B cell (primary cell): ENCODE measurements at regions not wholly inside any gene's neighbourhood (a gene's known extent, or its start where the extent isn't known, plus 50 kb on each side); places are given as distances from the start of the nearest gene placed in this dataset.

Source experiments
- ATAC-seq: fragments of 200-7000 bp; cut with Tn5 transposase; one replicate; pipeline ENCODE4 v1.10.0; 2021; ENCODE audit warnings: low read depth, mild to moderate bottlenecking, moderate number of reproducible peaks, moderate library complexity
- CTCF ChIA-PET: fragments of 350-600 bp; sonication (Branson Sonifier 250); formaldehyde crosslinking; loops from one replicate; lab custom pipeline; 2021; ENCODE audit warnings: antibody characterized with exemption, inconsistent platforms; lab: Charles Lee
- POLR2A ChIA-PET: fragments of 350-600 bp; sonication (Branson Sonifier 250); formaldehyde crosslinking; loops from one replicate; lab custom pipeline; 2021; ENCODE audit warnings: antibody characterized with exemption; lab: Charles Lee
- DNase-seq: peaks from one replicate; pipeline ENCODE4 v3.0.0; 2013
- H2AFZ ChIP-seq: 2 replicates; pipeline ENCODE4 v1.6.1; 2012; ENCODE audit warnings: mild to moderate bottlenecking, low read depth, low read length; ENCODE audit not compliant: insufficient read depth, poor library complexity, severe bottlenecking
- H3K27ac ChIP-seq, 2 donors: 1 replicate in 1 of 2; 2 replicates in 1 of 2; pipeline ENCODE4 v1.5.1; 2012 to 2013; ENCODE audit warnings: low read length in 2 of 2, mild to moderate bottlenecking in 2 of 2, moderate library complexity in 1 of 2
- H3K27me3 ChIP-seq, 4 experiments: fragments of 200-600 bp in 1 of 4; sonication (generic) in 1 of 4; replicated peaks in 1 of 4; 1 replicate in 2 of 4; 2 replicates in 2 of 4; pipeline versions ENCODE4 v1.6.1 to v1.7.0; 2013 to 2016; ENCODE audit warnings: low read length in 3 of 4, mild to moderate bottlenecking in 2 of 4, mixed read lengths in 1 of 4, moderate library complexity in 1 of 4; ENCODE audit not compliant: insufficient read depth in 4 of 4, control insufficient read depth in 3 of 4; ENCODE audit errors: control extremely low read depth in 1 of 4
- H3K36me3 ChIP-seq, 2 experiments: replicated peaks in 1 of 2; 1 replicate in 1 of 2; 2 replicates in 1 of 2; pipeline versions ENCODE4 v1.6.1 to v1.7.1; 2013; ENCODE audit warnings: low read length in 1 of 2; ENCODE audit not compliant: insufficient read depth in 2 of 2, control insufficient read depth in 1 of 2; ENCODE audit errors: control extremely low read depth in 1 of 2, extremely low read depth in 1 of 2
- H3K4me1 ChIP-seq, 2 donors: fragments of 200-600 bp in 1 of 2; sonication (generic) in 1 of 2; 1 replicate in 1 of 2; 2 replicates in 1 of 2; pipeline versions ENCODE4 v1.5.1 to v1.6.1; 2013 to 2017; ENCODE audit warnings: low read length in 2 of 2; ENCODE audit not compliant: control insufficient read depth in 2 of 2, insufficient read depth in 2 of 2
- H3K4me2 ChIP-seq: replicated peaks from 2 replicates; pipeline ENCODE3; 2012; ENCODE audit warnings: mild to moderate bottlenecking, low read depth, low read length; ENCODE audit not compliant: poor library complexity, severe bottlenecking
- H3K4me3 ChIP-seq, 5 experiments: fragments of 200-600 bp in 1 of 5; sonication (generic) in 1 of 5; 1 replicate in 3 of 5; 2 replicates in 2 of 5; pipeline versions ENCODE4 v1.5.1 to v1.7.0; 2011 to 2016; ENCODE audit warnings: low read length in 4 of 5, mild to moderate bottlenecking in 4 of 5, low read depth in 2 of 5, control low read depth in 1 of 5, moderate library complexity in 1 of 5; ENCODE audit not compliant: insufficient read depth in 1 of 5; ENCODE audit errors: control extremely low read depth in 1 of 5, extremely low read depth in 1 of 5
- H3K79me2 ChIP-seq: fragments of 200-600 bp; sonication (generic); one replicate; pipeline ENCODE4 v1.6.0; 2016; ENCODE audit warnings: low read length; ENCODE audit not compliant: control insufficient read depth, insufficient read depth
- H3K9ac ChIP-seq: fragments of 200-600 bp; sonication (generic); 2 replicates; pipeline ENCODE4 v1.6.1; 2017; ENCODE audit warnings: mild to moderate bottlenecking, low read length, moderate library complexity
- H3K9me3 ChIP-seq, 3 donors: one replicate each; pipeline versions ENCODE4 v1.6.1 to v1.7.1; 2013; ENCODE audit warnings: low read length in 2 of 3; ENCODE audit not compliant: control insufficient read depth in 2 of 3, insufficient read depth in 1 of 3; ENCODE audit errors: control extremely low read depth in 1 of 3
- H4K20me1 ChIP-seq: 2 replicates; pipeline ENCODE4 v1.6.0; 2012; ENCODE audit warnings: mild to moderate bottlenecking, low read length; ENCODE audit not compliant: insufficient read depth, control insufficient read depth, poor library complexity, severe bottlenecking
- H3K27ac Mint-ChIP-seq: one replicate; pipeline ENCODE4 v1.8.0; 2021; ENCODE audit warnings: mixed read lengths
- H3K27me3 Mint-ChIP-seq: one replicate; pipeline ENCODE4 v1.8.0; 2021; ENCODE audit warnings: mixed read lengths
- H3K4me1 Mint-ChIP-seq: one replicate; pipeline ENCODE4 v1.8.0; 2021; ENCODE audit warnings: mixed read lengths
- H3K4me3 Mint-ChIP-seq: one replicate; pipeline ENCODE4 v1.8.0; 2021; ENCODE audit warnings: mixed read lengths
- H3K9me3 Mint-ChIP-seq: one replicate; pipeline ENCODE4 v1.8.0; 2022; ENCODE audit warnings: mixed read lengths; ENCODE audit not compliant: insufficient read depth
- EZH2 ChIP-seq: IDR thresholded peaks from 2 replicates; pipeline ENCODE4 v1.6.1; 2012; ENCODE audit warnings: borderline replicate concordance, low read depth, mild to moderate bottlenecking, moderate library complexity, low read length; ENCODE audit not compliant: insufficient read depth, poor library complexity, severe bottlenecking
- WGBS: methylation state at CpG from one replicate; pipeline ENCODE4 v1.1.5; 2013; ENCODE audit warnings: missing lambda C conversion rate; ENCODE audit not compliant: insufficient coverage; 5-methylcytosine and 5-hydroxymethylcytosine counted together
- intact Hi-C: fragments of 100-400 bp; cut with micrococcal nuclease; formaldehyde crosslinking; loops from one replicate; pipeline ENCODE4 v1.10.0; 2022
- TF ChIP-seq, protein P1 (sequence below): fragments of 200-600 bp; IDR thresholded peaks from one replicate; pipeline ENCODE4 v1.8.0; 2022; ENCODE audit warnings: antibody characterized with exemption, mild to moderate bottlenecking

DNA sequence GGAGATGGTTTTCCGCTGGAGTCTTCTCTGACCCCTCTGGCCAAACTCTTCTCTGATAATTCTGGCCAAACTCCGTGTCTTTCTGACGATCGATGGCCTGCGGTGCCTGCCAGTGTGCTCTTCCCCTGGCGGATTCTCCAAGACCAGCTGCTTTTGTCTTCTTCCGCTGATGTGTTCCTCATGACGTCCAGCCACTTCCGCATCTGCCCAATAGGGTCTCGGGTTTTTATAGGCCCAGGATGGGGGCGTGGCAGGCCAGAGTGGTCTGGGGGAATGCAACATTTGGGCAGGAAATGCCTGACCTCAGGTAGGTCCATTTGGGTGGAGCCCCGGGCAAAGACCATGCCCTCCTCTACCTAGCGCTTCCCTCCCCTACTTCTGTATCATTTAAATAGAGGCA is 1542.1 kb downstream of the STIM2 start:
- H3K4me3 Mint-ChIP-seq = no peak overlapping the region
- H3K9me3 Mint-ChIP-seq = peaks cover 3% of the 10 kb centered on the region
- H3K27me3 ChIP-seq = no peaks in the 10 kb centered on the region
- no peaks in the 10 kb centered on the region for H3K27me3 Mint-ChIP-seq
- no peak overlapping the region for H3K9ac ChIP-seq
- DNase-seq (no peak), ATAC-seq (no peak)
- H3K9me3 ChIP-seq = peaks cover 0 to 9% (median 0%) of the 10 kb centered on the region in 3 donors
- no peak overlapping the region for H2AFZ ChIP-seq
- H3K4me1 ChIP-seq = no peaks in the 10 kb centered on the region
- no peak overlapping the region for H3K27ac Mint-ChIP-seq
- no peak overlapping the region for H3K4me2 ChIP-seq
- H3K79me2 ChIP-seq = no peaks in the 10 kb centered on the region
- TF ChIP-seq EZH2 = no peak
- TF ChIP-seq, protein P1, sequence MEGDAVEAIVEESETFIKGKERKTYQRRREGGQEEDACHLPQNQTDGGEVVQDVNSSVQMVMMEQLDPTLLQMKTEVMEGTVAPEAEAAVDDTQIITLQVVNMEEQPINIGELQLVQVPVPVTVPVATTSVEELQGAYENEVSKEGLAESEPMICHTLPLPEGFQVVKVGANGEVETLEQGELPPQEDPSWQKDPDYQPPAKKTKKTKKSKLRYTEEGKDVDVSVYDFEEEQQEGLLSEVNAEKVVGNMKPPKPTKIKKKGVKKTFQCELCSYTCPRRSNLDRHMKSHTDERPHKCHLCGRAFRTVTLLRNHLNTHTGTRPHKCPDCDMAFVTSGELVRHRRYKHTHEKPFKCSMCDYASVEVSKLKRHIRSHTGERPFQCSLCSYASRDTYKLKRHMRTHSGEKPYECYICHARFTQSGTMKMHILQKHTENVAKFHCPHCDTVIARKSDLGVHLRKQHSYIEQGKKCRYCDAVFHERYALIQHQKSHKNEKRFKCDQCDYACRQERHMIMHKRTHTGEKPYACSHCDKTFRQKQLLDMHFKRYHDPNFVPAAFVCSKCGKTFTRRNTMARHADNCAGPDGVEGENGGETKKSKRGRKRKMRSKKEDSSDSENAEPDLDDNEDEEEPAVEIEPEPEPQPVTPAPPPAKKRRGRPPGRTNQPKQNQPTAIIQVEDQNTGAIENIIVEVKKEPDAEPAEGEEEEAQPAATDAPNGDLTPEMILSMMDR = no peak
- 94% methylated on average over 10 of the region's 13 CpGs for WGBS
- ChIA-PET POLR2A (no interaction called here), CTCF (no interaction called here)
- H3K4me3 ChIP-seq = no peak overlapping the region
- no peaks in the 10 kb centered on the region for H4K20me1 ChIP-seq
- H3K27ac ChIP-seq = no peak overlapping the region
- H3K36me3 ChIP-seq = no peaks in the 10 kb centered on the region
- no peaks in the 10 kb centered on the region for H3K4me1 Mint-ChIP-seq
- intact Hi-C loops = no loop called here

- ChIA-PET CTCF (no interaction called here), POLR2A (no interaction called here)
- Mint-ChIP-seq H3K4me1 (no peaks in the 10 kb centered on the region), H3K27ac (no peak overlapping the region), H3K9me3 (no peaks in the 10 kb centered on the region), H3K4me3 (no peak overlapping the region), H3K27me3 (no peaks in the 10 kb centered on the region)
- Histone ChIP-seq H3K79me2 (no peaks in the 10 kb centered on the region), H3K4me2 (no peak overlapping the region), H3K27ac (no peak overlapping the region), H2AFZ (no peak overlapping the region), H4K20me1 (no peaks in the 10 kb centered on the region), H3K36me3 (no peaks in the 10 kb centered on the region), H3K9me3 (no peaks in the 10 kb centered on the region), H3K27me3 (no peaks in the 10 kb centered on the region), H3K4me1 (no peaks in the 10 kb centered on the region), H3K4me3 (no peak overlapping the region), H3K9ac (no peak overlapping the region)
- ATAC-seq (no peak), DNase-seq (no peak)
- 88% methylated on average over 1 of the region's 1 CpG for WGBS
- intact Hi-C loops = no loop called here
- TF ChIP-seq, protein P1 = no peak
- no peak for TF ChIP-seq EZH2
Observed at GRCh38 chr4:28421221-28421620, 1560.6 kb downstream of the STIM2 start.
